GM18498 (cell line): ENCODE measurements at regions not wholly inside any gene's neighbourhood (a gene's known extent, or its start where the extent isn't known, plus 50 kb on each side); places are given as distances from the start of the nearest gene placed in this dataset.

ENCODE experiments used
- ATAC-seq: cut with Tn5 transposase; IDR thresholded peaks from one replicate; pipeline ENCODE4 v1.9.1; 2021; ENCODE audit warnings: mild to moderate bottlenecking, moderate library complexity; ENCODE audit not compliant: unreplicated experiment

DNA sequence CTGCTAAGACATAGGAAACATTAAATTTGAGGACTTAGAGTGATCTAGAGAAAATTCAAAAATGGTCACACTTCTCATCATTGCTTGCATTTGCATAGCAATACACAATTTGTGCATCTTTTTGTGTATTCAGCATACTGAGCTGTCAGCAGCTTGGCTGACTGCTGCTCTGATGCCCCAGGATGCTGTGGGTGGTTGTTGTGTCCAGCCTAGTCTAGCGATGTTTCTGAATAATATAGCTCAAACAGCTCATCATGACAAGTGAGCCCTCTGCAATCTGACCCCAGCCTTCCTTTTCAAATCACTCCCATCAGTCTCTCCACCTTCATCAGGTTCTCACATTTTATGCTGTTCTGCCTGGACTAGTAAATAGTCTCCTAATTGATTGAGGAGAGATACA, 483.7 kb upstream of the SPHKAP start:
- no peak for ATAC-seq

DNA sequence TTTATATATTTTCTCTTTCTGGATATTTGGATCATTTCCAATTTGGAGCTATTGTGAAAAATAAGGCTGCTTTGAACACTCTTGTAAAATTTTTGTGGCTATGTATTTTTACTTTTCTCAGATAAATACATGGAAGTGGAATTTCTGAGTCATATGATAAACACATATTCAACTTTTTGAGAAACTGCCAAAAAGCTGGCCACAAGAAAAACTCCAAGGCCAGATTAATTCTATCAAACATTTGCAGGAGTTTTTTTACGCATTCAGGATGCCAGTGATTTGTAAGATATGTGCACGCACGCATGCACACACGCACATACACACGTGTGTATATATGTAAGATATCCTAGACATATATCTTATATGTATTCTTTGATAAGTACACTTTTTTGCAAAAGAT, 477.5 kb upstream of the SPHKAP start:
- no peak for ATAC-seq

DNA sequence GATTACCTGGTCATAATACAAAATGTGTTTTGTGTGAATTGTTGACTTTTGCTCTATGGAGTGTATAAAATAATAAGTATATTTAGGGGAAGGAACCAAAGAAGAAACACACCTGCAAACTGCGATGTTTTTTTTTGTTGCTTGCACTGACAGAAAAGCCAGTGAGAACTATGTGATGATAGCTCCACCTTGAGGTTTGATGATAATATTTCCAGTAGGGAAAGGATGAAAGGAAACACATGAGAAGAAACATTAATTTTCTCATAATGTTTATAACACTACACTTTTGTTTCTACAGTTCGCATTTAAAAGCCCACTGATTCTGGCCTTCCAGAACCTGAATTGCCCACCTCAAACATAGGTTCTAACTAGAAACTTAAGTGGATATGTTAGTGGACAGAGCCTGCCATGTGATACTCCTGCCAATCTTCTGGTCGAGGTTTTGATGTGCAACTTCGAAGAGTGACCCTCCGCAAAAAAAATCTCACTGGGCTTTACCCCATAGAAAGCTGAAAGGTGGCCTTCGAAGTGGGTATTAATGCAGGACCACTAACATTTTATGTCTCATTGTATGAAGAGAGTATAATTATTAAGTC, 476.4 kb upstream of the SPHKAP start:
- no peak for ATAC-seq

DNA sequence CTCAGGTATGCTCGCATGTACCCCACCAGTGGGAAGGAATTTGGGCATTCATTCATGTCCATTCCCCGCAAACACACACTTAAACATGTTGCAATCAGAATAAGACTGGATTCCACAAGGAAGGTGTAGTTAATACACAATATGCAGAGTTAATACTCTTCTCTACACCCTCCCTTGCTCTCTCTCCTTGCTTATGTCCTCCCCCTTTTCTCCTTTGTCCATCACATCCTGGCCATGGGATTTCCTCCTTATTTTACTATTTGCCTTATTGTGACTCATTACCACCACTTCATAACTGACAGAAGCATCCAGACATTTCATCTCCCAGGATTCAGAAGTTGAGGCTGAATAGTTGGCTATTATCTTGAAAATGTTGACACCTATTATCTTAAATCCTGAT, 473.8 kb upstream of the SPHKAP start:
- no peak for ATAC-seq

DNA sequence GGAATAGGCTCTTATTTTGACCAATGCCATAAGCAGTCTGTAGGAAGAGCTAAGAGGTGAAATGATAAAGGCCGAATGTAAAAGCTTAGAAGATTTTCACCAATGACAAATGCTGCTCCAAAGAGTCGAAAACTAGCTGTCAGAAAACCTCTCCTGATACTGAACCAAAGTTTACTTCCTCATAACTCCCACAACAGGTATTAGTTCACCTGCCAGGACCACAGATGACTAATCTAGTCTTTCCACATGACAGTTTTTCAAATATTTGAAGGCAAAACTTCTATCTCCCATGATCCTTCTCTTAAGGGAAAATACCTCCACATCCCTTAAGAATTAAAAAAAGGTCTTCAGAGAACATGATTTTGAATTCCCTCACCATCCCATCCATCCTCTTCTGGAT, 473.2 kb upstream of the SPHKAP start:
- no peak for ATAC-seq

DNA sequence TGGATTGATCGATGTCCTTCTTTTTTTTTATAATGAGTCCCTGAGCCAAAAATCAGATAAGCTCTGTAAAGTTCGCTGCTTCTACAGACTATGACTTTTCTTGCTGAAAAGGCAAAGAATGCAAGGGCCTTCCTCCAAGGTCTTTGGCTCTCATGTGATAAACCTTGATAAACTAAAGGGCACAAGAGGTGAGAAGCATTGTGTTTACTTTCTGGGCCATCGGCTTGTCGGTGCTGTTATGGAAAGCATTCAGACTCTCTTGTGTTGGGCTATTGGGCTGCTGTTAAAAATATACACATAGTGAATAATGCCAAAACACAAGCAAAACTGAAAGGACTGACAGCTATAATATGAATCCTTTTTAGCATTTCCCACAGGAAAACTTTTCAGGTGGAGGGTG, 472.4 kb upstream of the SPHKAP start:
- ATAC-seq: no peak

DNA sequence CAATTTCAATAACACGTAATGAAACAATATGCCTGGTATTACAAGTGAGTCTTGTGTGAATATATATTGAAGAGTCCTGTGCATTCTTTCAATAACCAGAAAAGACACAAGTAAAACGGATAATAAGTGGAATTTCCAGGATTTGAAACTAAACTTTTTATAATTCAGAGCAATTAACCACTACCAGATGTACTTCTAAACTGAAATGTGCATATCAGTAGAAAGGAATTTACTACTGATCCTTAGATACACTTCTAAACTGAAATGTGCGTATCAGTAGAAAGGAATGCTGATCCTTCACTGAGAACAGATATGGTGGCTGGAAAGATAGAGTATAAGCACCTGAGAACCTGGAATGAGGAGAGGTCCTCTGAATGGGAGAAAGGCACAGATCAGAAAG, 470.9 kb upstream of the SPHKAP start:
- no peak for ATAC-seq

DNA sequence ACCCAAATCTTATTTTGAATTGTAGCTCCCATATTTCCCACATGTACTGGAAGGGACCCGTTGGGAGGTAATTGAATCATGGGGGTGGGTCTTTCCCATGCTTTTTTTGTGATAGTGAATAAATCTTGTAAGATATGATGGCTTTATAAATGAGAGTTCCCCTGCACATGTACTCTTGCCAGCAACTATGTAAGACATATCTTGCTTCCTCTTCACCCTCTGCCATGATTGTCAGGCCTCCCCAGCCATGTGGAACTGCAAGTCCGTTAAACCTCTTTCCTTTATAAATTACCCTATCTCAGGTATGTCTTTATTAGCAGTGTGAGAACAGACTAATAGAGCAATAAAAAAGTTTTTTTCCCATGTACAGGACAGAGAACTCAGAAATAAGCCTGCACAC, 468.4 kb upstream of the SPHKAP start:
- no peak for ATAC-seq

DNA sequence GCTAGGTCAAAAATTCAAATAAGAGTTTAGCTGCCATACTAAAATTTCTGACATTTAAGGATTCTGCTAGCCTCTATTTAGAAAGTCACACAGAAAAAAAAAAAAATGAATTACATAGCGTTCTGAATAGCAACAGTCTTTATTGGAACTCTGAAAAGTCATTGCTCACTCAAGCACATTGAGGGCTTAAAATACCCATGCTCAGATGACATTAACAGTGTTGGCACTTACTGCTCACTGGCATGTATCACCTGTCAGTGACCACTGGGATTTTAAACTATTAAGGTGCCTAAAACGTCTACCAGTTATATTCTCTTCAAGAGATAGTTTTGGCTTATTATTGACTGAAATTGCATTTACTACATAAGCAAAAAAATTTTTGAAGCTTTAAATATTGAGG, 468.0 kb upstream of the SPHKAP start:
- ATAC-seq: no peak

DNA sequence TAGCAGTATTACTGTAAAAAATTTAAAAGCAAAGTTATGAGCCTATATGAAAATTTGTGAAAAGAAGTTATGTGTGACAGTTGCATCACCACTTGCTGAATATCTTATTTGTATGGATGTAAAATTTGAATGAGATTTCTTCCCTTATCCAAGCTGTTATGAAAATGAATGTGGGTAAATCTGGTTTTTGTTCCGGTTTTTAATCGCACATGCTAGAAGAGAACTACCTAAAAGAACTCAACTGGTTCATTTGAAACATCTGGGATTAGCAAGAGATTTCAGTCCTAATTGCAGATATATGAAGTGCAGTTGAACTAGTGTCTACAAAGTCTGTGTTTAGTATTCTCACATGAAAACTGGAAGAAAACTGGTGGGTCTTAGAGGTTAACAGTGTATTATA, 467.1 kb upstream of the SPHKAP start:
- no peak for ATAC-seq

DNA sequence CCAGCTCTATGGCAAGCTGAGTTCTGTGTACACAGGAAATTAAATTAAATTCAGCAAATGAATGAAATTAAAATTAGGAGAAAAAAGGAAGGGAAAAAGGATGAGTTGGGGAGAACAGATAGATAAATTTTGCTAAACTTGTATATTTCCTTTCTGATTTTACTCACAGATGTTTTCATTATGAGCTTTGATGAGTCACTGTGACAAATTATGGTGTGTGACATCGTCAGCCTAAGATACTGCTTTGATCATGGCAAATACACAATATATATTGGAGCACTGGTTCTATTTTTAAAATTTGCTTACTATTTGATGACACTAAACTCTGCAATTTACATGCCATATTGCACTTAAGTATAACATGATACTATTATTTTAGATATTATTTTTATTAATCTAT, 464.6 kb upstream of the SPHKAP start:
- no peak for ATAC-seq

DNA sequence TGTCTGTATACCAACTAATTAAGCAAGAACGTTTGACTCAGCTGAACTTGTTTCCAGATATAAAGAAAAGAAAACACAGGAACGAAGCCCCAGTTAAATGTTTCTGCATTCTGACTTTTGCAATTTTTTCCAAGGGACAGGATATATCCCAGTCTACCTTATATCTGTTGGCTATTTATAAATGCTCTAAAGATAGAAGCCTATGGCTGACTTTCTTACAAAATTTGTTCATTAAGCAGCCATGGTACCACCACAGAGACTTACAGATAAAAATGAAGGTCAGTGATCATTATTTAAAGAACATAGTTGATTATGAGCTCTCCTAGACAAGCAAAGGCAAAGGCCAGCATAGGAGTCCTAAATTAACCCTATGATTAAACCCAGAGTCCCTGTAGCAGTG, 462.7 kb upstream of the SPHKAP start:
- ATAC-seq: no peak

DNA sequence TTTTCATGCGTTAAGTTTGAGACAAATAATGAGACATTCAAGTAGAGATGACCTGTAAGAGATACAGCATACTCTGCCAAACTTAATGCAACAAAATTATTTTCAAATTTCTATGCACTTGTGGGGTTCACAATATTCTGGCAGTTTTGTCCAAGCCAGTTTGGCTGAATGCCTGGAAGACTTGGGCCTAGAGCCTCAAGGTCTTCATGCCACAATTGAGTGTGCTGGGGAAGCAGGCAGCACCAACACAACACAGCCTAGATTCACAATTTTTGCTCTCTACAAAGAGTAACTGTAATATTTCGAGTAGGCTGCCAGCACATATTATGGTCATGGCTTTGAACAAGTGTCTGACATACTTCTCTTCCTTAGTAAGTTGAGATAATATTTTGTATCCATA, 461.4 kb upstream of the SPHKAP start:
- ATAC-seq: no peak

DNA sequence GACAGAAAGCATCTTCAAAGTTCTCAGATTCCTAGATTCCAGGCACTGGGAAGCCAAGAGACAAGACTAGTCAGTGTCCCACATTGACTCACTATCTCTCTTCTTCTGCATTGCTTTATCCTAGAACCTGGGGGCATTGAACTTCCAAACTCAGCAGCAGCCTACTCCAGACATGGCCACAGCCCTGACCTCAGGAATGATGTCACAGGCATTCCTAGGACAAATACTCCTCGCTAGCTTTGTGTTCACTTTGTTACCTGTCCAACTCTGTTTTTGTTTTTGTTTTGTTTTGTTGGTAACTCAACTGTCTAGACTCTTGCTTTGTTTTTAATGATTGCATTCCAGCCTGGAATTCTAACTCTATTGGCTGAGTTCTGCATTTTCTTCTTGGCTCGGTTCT, 449.3 kb upstream of the SPHKAP start:
- ATAC-seq: no peak

DNA sequence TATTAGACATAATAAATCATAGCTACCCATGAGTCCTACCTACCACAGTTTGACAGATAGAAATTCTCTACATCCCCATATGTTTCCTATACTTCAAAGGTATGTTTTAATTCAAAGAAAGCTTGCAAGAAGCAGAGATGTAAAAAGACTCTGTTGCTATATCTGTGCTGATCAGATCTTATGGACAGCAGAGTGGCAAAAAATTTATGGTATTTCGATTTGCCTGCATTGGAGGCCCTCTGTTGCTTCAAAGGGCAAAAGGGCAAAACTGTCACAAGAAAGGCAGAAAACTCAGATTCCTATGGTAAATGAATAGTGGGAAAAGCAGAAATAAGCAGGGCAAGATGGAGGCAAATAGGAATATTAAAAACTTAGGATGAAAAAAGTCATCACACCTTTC, 447.8 kb upstream of the SPHKAP start:
- ATAC-seq: no peak

DNA sequence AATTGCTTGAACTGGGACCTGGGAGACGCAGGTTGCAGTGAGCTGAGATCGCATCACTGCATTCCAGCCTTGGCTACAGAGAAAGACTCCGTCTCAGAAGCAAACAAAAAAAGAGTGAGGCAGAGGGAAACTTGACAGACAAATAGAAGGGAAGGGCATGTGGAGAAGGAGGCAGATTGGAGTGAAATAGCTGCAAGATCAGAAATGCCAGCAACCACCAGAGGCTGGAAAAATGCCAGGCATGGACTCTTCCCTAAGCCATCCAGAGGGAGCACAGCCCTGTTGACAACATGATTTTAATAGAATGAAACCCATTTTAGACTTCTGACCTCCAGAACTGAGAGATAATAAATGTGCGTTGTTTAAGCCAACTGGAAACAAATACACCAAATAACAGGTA, 447.2 kb upstream of the SPHKAP start:
- no peak for ATAC-seq

DNA sequence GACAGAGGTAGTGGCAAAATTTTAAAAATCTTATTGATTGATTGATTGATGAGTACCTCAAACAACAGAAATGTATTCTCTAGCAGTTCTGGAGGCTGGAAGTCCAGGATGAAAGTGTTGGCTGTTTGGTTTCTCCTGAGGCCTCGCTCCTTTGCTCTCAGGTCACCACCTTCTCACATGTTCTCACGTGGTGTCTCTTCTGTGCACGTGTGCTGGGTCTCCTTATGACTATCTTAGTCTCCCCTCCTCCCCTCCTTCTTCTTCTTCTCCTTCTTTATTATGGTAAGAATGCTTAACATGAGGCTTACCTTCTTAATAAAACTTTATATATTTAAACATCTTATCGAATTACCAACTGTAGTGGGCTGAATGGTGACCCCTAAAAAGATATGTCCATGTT, 446.0 kb upstream of the SPHKAP start:
- ATAC-seq: no peak

DNA sequence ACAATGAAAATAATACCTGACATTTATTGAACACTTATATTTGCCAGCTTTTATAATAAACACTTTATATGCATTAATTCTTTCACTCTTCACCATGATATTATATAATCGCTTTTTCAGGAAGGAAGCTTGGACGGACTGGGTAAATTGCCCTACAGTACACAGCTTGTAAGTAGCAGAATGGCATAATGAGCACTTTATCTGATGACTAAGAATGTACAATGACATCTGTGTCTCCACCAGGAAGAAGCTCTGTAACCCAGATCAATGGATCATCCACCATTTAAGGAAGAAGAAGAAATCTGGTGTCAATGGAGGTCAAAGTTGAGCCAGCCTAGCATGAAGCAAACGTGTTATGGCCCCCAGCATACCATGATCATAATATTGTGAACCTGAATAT, 444.0 kb upstream of the SPHKAP start:
- no peak for ATAC-seq

DNA sequence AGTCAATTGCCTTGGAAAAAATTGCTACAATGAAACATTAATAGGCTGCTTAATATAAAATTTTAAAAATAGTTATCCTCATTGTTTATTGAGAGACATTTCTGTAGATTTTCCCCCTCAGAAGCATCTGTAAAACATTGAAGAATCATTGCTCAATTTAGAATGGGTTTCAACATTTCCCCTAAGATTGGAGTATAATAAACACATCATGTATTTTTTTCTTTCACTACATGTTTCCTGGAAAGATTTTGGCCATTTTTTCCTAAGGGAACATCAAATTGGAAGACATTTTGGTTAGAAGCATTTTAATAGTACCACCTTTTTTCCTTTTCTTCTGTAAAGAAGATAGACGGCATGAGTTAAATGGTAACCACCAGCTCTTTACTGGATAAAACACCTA, 443.2 kb upstream of the SPHKAP start:
- ATAC-seq: no peak

DNA sequence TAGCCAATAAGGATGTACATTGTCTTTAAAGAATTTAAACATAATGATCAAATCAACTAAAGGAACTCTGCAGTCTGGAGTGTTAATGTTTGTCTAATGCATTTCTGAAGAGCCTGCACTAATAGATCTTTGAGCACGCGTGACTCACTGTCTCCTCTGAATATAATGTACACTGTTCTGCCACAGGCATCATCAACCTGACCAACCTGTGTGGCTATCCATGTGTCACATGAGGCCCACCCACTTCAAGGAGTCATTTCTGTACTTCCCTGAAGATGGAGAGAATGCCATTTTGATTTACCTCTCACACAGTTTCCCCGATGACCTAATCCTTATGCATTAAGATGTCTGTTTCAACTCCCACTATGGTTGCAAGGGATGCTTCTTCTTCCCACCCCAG, 434.0 kb upstream of the SPHKAP start:
- no peak for ATAC-seq

DNA sequence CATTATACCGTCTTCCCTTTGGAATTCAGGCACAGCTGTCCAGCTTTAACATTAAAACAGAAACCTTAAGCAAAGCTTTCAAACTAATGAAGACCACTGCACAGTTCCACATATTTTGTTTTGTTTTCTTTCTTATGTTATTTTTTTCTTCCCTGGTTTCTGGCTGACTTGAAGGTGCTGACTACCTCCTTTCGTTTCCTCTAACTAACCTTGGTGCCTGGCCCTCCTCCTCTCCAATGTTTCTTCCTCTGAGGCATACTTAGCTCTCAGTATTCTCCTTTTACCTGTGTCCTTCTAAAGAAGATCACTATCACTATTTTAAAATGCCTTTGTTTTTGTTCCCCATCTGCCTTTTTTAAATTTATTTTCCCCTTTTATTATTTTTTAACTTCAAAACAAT, 433.3 kb upstream of the SPHKAP start:
- no peak for ATAC-seq

DNA sequence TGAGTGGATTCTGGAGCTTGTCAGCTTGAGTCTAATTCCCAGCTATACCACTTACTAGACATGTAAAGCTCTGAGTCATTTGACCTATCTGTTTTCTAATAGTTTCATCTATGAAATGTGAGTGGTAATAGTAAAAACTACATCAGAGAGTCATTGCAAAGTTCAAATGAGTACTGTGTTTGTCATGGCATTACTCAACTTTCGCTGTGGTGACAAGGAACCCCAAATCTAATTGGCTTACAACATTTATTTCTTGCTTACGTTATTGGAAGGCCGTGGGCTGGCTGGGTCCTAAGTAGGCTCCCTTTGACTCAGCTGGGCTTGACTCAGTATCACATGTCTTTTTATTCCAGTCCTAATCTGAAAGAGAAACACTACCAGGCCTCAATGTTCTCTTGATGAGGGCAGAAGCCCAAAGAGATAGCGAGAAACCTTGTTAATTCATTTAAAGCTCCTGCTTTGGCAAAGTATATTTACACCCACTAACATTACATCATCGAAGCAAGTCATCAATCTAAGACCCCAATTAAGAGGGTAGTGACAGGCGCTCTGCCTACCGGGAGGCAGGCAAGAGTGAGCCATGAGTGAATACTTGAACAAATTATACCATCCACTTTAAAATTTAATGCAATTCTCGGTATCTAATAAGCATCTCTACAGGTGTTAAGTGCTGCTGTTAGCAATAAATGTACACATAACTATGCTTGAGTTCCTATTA, 431.8 kb upstream of the SPHKAP start:
- peak; percentile 45 for ATAC-seq

DNA sequence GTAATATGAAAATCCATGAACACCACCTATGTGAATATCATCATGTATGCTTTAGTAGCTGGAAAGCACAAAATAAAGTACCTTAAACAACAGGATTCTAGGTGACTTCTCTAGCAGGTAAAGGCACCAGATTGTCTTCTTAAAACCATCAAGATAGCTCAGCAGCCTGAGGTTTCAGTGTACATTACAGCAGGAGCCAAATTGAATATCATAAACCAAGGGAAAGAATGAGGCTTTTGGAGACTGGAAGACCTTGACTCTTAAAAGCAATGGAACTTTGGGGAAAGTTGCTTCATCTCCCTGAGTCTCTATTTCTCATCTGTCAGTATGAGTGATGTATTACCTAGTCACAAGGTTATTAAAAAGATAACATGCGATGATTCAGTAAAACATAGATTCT, 429.7 kb upstream of the SPHKAP start:
- ATAC-seq: no peak
